CD4-positive, alpha-beta T cell treated with Interleukin-4 for 1 hour (primary cell): ENCODE measurements at regions not wholly inside any gene's neighbourhood (a gene's known extent, or its start where the extent isn't known, plus 50 kb on each side); places are given as distances from the start of the nearest gene placed in this dataset.
"Not testable (repeated sequence)": the region's sequence is repeated elsewhere in the genome, so short reads cannot be mapped to it uniquely, and the experiment has no call there.

ENCODE experiments used
- DNase-seq, 2 donors: peaks; one replicate each; pipeline ENCODE4 v3.0.0-alpha.2; 2020 to 2022

DNA sequence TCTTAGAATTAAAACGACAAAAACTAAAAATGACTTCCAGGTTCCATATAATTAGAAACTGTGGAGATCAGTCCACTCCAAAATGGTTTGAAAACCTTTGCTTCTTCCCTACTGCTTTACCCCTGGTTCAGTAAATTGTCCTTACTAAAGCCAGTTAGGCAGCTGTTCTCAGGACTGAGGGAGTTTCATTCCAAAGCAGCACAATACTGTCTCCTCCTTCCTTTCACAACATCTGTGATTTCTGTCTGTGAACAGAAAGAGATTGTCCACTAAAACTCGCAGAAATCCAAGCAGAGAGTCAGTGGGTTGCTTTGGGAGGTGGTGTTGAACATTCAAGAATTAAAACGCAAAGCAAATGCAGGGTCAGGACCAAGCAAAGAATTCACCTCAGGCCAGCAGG lies 740.8 kb upstream of the ZNF608 start:
- DNase-seq: no peak

GRCh38 chr5:125487652-125488051 lies 741.2 kb upstream of the ZNF608 start:
- DNase-seq: not testable (repeated sequence)

DNA sequence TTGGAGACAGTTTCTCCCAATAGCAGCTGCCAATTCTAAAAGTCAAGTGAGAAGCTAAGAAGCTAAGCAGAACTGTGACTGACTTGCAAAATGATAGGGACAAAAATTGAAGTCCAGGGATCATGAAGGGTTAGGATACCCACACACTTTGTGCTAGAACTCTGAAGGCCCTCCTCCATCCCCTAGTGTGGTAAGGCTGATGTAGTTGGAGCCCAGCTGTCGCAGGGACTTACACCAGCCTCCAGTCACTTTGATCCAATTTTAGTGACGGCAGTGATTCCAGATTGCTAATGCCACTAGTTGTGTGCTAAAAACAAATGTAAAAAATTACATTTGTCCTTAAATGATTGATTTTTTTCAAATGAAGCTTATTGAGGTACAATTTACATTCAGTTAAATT lies 742.7 kb upstream of the ZNF608 start:
- no peak for DNase-seq

DNA sequence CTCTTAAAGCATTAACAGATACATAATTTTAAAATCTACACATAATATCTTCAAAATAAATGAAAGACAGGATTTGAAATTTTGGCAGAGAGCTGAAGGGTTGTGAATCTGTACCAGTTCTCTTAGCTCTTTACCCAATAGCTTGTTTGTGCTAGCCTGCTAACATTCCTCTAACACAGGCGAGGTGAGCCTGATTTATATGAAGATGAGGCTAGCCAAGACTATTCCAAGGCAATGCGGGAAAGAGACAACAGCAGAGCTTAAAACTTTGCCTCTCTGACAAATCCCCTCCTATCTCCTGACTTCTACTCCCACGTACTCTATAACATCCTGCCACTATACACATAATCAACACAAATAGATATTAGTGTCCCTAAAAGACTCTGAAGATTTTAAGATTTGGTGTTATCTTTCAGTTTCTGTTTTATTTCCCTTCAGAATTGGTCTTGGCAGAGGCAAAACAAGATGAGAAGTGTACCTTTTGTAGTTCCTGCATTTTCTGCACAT lies 745.6 kb upstream of the ZNF608 start:
- DNase-seq: no peak

- no peak for DNase-seq
Observed at GRCh38 chr5:125492977-125493376, 746.5 kb upstream of the ZNF608 start.

- DNase-seq: no peak
Observed at GRCh38 chr5:125496393-125496792, 750.0 kb upstream of the ZNF608 start.

GRCh38 chr5:125497651-125498050 lies 751.2 kb upstream of the ZNF608 start:
- no peak for DNase-seq

- DNase-seq: no peak
Observed at GRCh38 chr5:125499636-125500332, 753.3 kb upstream of the ZNF608 start.

GRCh38 chr5:125501396-125501795 lies 755.0 kb upstream of the ZNF608 start:
- DNase-seq: no peak

- no peak for DNase-seq
Observed at GRCh38 chr5:125503946-125504345, 757.5 kb upstream of the ZNF608 start.

- DNase-seq: no peak
Observed at GRCh38 chr5:125505115-125505514, 758.7 kb upstream of the ZNF608 start.

DNA sequence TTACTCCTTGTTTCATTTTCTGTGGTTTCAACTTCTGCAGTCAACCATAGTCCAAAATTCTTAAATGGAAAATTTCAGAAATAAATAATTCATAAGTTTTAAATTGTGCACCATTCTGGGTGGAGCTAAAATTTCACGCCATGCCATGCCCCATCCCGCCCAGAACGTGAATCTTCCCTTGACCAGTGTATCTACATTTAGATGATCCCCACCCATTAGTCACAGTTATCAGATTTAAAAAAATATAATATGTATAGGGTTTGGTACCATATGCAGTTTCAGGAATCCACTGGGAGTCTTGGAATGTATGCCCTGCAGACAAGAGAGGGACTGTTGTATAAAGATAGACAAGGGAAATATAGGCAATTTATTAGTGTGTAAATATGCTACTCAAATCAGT lies 759.7 kb upstream of the ZNF608 start:
- DNase-seq: no peak

DNA sequence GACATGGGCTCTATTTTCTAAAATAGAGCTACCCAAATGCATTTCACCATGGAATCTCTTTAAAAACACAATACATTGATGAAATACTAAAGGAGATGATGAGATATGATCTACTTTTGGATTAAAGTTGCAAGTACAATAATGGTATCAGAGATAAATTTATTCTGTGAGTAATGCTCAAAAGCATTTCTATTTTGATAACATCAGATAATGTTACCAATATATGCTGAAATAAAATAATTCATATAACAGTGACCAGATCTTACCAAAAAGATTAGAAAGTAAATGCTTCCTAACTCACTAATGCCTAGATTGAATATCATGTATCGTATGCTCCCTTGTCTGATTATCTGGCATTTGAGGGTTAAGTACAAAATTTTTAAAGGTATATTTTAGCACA lies 761.8 kb upstream of the ZNF608 start:
- no peak for DNase-seq

DNA sequence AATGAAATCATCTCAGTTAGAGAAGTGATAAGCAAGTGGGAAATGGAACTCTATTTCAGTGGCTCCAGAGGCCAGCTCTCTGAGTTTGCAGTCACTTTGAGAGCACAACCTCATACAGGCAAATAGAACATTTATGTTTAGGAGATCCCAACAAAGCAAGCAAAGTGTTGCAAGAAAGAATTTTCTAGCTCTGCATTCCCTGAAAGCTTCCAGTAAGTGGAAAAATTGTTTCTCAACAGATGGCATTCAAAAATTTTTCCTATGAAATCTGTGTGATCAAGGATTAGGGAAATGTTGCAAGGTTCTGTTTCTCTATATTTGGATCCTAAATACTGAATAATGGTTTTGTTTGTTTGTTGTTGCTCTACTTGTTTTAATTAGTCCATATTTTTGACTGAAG lies 764.2 kb upstream of the ZNF608 start:
- DNase-seq: no peak

GRCh38 chr5:125517973-125518550 lies 771.6 kb upstream of the ZNF608 start:
- no peak for DNase-seq

GRCh38 chr5:125521289-125521688 lies 774.9 kb upstream of the ZNF608 start:
- no peak for DNase-seq

DNA sequence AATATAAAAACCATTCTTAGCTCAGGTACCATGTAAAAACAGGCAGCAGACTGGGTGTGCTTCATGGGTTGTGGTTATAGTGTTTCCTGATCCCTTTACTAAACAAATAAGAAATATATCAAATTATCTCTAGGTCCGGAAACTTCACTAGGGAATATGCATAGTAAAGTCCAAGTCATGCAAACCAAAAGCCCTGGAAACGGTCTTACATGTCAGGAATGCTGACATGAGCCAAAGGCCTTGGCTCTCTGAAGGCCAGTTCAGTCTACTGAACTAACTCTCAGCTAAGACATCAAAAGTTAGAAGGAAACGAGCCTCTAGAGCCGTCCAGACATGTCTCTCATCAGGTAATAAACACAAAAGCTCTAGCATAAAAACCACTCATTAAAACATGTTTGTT lies 778.9 kb upstream of the ZNF608 start:
- no peak for DNase-seq

DNA sequence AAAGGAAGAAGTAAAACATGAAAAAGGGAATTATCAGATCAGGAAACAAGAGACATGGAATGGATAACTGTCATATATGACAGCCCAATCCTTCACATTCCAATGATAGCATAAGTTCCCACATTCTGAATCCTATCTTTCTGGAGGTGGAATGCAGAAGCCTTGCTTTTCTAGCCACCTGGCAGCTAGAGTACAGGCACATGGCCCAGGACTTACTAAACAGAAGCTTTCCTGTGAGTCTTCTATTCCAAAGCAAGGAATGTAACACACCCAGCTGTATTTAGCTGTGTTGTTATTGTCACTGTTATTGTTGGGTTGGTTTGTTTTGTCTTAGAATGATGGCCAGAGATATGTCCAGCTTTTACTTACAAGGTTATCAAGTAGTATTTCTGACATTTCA lies 780.5 kb upstream of the ZNF608 start:
- DNase-seq: no peak

DNA sequence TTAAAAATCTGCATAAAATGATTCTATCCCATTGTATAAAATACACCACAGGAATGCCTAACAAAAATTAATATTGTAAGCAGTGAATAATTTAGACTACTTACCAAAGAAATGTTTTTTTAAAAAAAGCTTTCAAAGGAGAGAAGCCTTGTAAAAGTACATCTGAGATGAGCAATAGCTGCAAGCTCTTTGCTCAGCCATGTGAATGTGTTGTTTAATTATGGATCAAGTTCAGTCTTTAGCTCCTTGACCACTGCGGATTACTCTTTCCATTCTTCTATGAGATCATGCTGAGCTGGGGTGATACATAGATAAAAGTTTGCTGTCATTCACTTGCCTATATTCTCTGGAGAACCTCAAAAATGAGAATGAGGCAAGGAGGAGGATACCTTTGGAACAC lies 782.4 kb upstream of the ZNF608 start:
- DNase-seq: no peak

- no peak for DNase-seq
Observed at GRCh38 chr5:125530833-125531615, 784.6 kb upstream of the ZNF608 start.

DNA sequence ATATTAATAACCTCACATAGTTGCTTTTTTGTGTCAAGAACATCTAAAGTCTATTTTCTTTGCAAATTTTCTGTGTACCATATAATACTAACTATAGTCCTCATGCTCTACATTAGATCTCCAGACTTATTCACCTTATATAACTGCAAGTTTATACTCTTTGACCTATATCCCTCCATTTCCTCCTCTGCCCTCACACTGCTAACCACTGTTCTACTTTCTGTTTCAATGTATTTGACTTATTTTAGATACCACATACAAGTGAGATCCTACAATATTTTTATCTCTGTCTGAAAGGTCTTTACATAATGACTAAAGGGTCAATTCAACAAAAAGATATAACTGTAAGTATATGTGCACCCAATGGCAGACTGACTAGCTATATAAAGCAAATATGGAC lies 789.7 kb upstream of the ZNF608 start:
- DNase-seq: no peak

DNA sequence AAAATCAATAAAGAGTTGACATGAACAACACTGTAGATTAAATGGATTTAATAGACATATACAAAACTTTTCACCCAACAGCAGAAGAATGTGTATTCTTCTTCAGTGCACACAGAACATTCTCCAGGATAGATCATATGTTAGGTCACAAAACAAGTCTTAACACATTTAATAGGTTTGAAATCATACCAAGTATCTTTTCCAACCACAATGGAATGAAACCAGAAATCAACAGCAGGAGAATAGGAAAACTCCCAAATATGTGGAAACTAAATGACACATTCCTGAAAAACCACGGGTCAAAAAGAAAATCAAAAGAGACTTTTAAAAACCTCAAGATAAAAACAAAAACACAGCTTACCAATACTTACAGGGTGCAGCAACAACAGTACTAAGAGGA lies 790.1 kb upstream of the ZNF608 start:
- no peak for DNase-seq

- DNase-seq: no peak
Observed at GRCh38 chr5:125537661-125538060, 791.2 kb upstream of the ZNF608 start.

GRCh38 chr5:125538469-125538868 lies 792.0 kb upstream of the ZNF608 start:
- no peak for DNase-seq
